IMR-90 (cell line): ENCODE measurements at regions not wholly inside any gene's neighbourhood (a gene's known extent, or its start where the extent isn't known, plus 50 kb on each side); places are given as distances from the start of the nearest gene placed in this dataset.

Experiments used
- ATAC-seq: fragments of 200-7000 bp; cut with Tn5 transposase; 2 replicates; pipeline ENCODE4 v1.9.1; 2020; ENCODE audit warnings: low read depth, mild to moderate bottlenecking, moderate library complexity
- BruUV-seq: library from RNA; stranded (reverse); fragments of 400-500 nt; replicated peaks from 2 replicates; lab custom pipeline; 2021; lab: Mats Ljungman, UMichigan
- CTCF ChIA-PET: fragments of 300-600 bp; formaldehyde crosslinking; extraction: SDS; loops from one replicate; lab custom pipeline; 2021; ENCODE audit warnings: antibody characterized with exemption; lab: Yijun Ruan, JAX
- POLR2A ChIA-PET: fragments of 300-600 bp; sonication (Branson Sonifier 250); formaldehyde crosslinking; loops from one replicate; lab custom pipeline; 2022; ENCODE audit warnings: antibody characterized with exemption; ENCODE audit not compliant: unreplicated experiment; lab: Charles Lee
- DNase-seq: peaks from one replicate; pipeline ENCODE4 v3.0.0; 2013
- H2AFZ ChIP-seq: replicated peaks from 2 replicates; pipeline ENCODE3; 2013; ENCODE audit warnings: low read length, mild to moderate bottlenecking; ENCODE audit not compliant: poor library complexity
- H2AK5ac ChIP-seq: 2 replicates; pipeline ENCODE4 v1.6.1; 2013; ENCODE audit warnings: low read depth, low read length, inconsistent platforms
- H2AK9ac ChIP-seq: replicated peaks from 2 replicates; pipeline ENCODE3; 2013; ENCODE audit warnings: mild to moderate bottlenecking, low read depth, low read length, moderate library complexity; ENCODE audit not compliant: poor library complexity
- H2BK120ac ChIP-seq: 2 replicates; pipeline ENCODE4 v1.6.1; 2013; ENCODE audit warnings: low read depth, low read length, inconsistent platforms
- H2BK15ac ChIP-seq: 3 replicates; pipeline ENCODE4 v1.6.1; 2013; ENCODE audit warnings: low read depth, low read length, inconsistent platforms
- H2BK20ac ChIP-seq: 2 replicates; pipeline ENCODE4 v1.6.1; 2013; ENCODE audit warnings: low read depth, mild to moderate bottlenecking, inconsistent platforms, low read length, moderate library complexity
- H2BK5ac ChIP-seq: 2 replicates; pipeline ENCODE4 v1.6.1; 2013; ENCODE audit warnings: mild to moderate bottlenecking, low read depth, low read length, inconsistent platforms; ENCODE audit not compliant: poor library complexity, severe bottlenecking
- H3K14ac ChIP-seq: replicated peaks from 2 replicates; pipeline ENCODE4 v1.6.1; 2013; ENCODE audit warnings: low read depth, low read length, inconsistent platforms
- H3K18ac ChIP-seq: 2 replicates; pipeline ENCODE4 v1.6.1; 2013; ENCODE audit warnings: low read depth, low read length, control low read depth
- H3K23ac ChIP-seq: 2 replicates; pipeline ENCODE4 v1.6.1; 2013; ENCODE audit warnings: low read depth, low read length, inconsistent platforms
- H3K27ac ChIP-seq: 2 replicates; pipeline ENCODE4 v1.5.1; 2013; ENCODE audit warnings: mild to moderate bottlenecking, control low read depth, low read length; ENCODE audit not compliant: insufficient read depth
- H3K27me3 ChIP-seq: 2 replicates; pipeline ENCODE4 v1.6.1; 2013; ENCODE audit warnings: low read length; ENCODE audit not compliant: control insufficient read depth, insufficient read depth
- H3K36me3 ChIP-seq: 2 replicates; pipeline ENCODE4 v1.6.1; 2013; ENCODE audit warnings: low read length, mixed read lengths; ENCODE audit not compliant: control insufficient read depth, insufficient read depth
- H3K4ac ChIP-seq: 2 replicates; pipeline ENCODE4 v1.6.1; 2013; ENCODE audit warnings: low read depth, low read length, inconsistent platforms
- H3K4me1 ChIP-seq: 2 replicates; pipeline ENCODE4 v1.6.1; 2013; ENCODE audit warnings: low read length, mixed read lengths; ENCODE audit not compliant: control insufficient read depth, insufficient read depth
- H3K4me2 ChIP-seq: 2 replicates; pipeline ENCODE4 v1.6.1; 2013; ENCODE audit warnings: low read depth, mild to moderate bottlenecking, control low read depth, low read length, moderate library complexity
- H3K4me3 ChIP-seq: 2 replicates; pipeline ENCODE4 v1.5.1; 2013; ENCODE audit warnings: low read depth, mild to moderate bottlenecking, control low read depth, low read length, moderate library complexity; ENCODE audit not compliant: insufficient read depth
- H3K56ac ChIP-seq: 2 replicates; pipeline ENCODE4 v1.6.1; 2013; ENCODE audit warnings: low read length, inconsistent platforms; ENCODE audit not compliant: insufficient read depth; ENCODE audit errors: extremely low read depth
- H3K79me1 ChIP-seq, 2 experiments: 2 replicates each; pipeline ENCODE4 v1.6.1; 2013; ENCODE audit warnings: low read length in 2 of 2, inconsistent platforms in 1 of 2, low read depth in 1 of 2
- H3K9ac ChIP-seq: 2 replicates; pipeline ENCODE4 v1.6.1; 2013; ENCODE audit warnings: low read depth, low read length, control low read depth
- H3K9me1 ChIP-seq: 2 replicates; pipeline ENCODE4 v1.6.1; 2013; ENCODE audit warnings: low read length, inconsistent platforms; ENCODE audit not compliant: insufficient read depth
- H3K9me3 ChIP-seq: 2 replicates; pipeline ENCODE4 v1.6.1; 2013; ENCODE audit warnings: low read length; ENCODE audit not compliant: control insufficient read depth, insufficient read depth
- H4K20me1 ChIP-seq: 2 replicates; pipeline ENCODE4 v1.6.1; 2013; ENCODE audit warnings: low read length, inconsistent platforms; ENCODE audit not compliant: insufficient read depth
- H4K5ac ChIP-seq: 2 replicates; pipeline ENCODE4 v1.6.1; 2013; ENCODE audit warnings: mild to moderate bottlenecking, low read depth, low read length, control low read depth
- H4K8ac ChIP-seq, 2 experiments: 2 replicates each; pipeline ENCODE4 v1.6.1; 2013; ENCODE audit warnings: low read depth in 2 of 2, low read length in 2 of 2, control low read depth in 1 of 2, inconsistent platforms in 1 of 2
- H4K91ac ChIP-seq: 2 replicates; pipeline ENCODE4 v1.6.1; 2013; ENCODE audit warnings: low read depth, low read length, inconsistent platforms; ENCODE audit not compliant: insufficient read depth
- BHLHE40 ChIP-seq: fragments of 150-350 bp; IDR thresholded peaks from 2 replicates; pipeline ENCODE4 v1.6.1; 2016; ENCODE audit warnings: mild to moderate bottlenecking, low read depth, low read length
- MAFK ChIP-seq: IDR thresholded peaks from 2 replicates; pipeline ENCODE4 v1.6.1; 2012; ENCODE audit warnings: low read depth, low read length, improper control_type of control experiment
- MAZ ChIP-seq: IDR thresholded peaks from 2 replicates; pipeline ENCODE4 v1.6.1; 2012; ENCODE audit warnings: low read depth, mild to moderate bottlenecking, low read length, improper control_type of control experiment, moderate library complexity, borderline replicate concordance
- POLR2A ChIP-seq: IDR thresholded peaks from 2 replicates; pipeline ENCODE4 v1.6.1; 2012; ENCODE audit warnings: mild to moderate bottlenecking, low read depth, low read length
- RAD21 ChIP-seq: IDR thresholded peaks from 2 replicates; pipeline ENCODE4 v1.6.1; 2012; ENCODE audit warnings: low read length, improper control_type of control experiment
- RCOR1 ChIP-seq: IDR thresholded peaks from 2 replicates; pipeline ENCODE4 v1.6.1; 2012; ENCODE audit warnings: mild to moderate bottlenecking, low read length, improper control_type of control experiment; ENCODE audit not compliant: insufficient replicate concordance
- RFX5 ChIP-seq: IDR thresholded peaks from 2 replicates; pipeline ENCODE4 v1.8.0; 2012; ENCODE audit warnings: low read depth, mild to moderate bottlenecking, low read length, moderate library complexity
- SMC3 ChIP-seq: fragments of 150-350 bp; IDR thresholded peaks from 2 replicates; pipeline ENCODE4 v1.6.1; 2016; ENCODE audit warnings: low read depth, mild to moderate bottlenecking, antibody characterized with exemption, low read length, moderate library complexity
- WGBS, 2 experiments: methylation state at CpG; one replicate each; pipeline versions ENCODE4 v1.1.5 to v1.1.7; 2013; ENCODE audit warnings: missing lambda C conversion rate in 2 of 2; ENCODE audit not compliant: insufficient read length in 1 of 2; ENCODE audit errors: extremely low coverage in 2 of 2; 5-methylcytosine and 5-hydroxymethylcytosine counted together
- dilution Hi-C: fragments of 300-500 bp; cut with HindIII; formaldehyde crosslinking; loops from one replicate; pipeline ENCODE4 v1.14.3; 2018; ENCODE audit warnings: low sequenced_read_pairs; ENCODE audit not compliant: unreplicated experiment
- in situ Hi-C: fragments of 300-500 bp; cut with MboI; formaldehyde crosslinking; loops from 3 replicates; pipeline ENCODE4 v1.14.3; 2019; ENCODE audit warnings: low sequenced_read_pairs, inconsistent platforms, mixed read lengths
- intact Hi-C: fragments of 100-400 bp; cut with micrococcal nuclease; formaldehyde crosslinking; loops from 2 replicates; pipeline ENCODE4 v1.10.0; 2022
- TF ChIP-seq, protein P1 (sequence below): conservative IDR thresholded peaks from 2 replicates; pipeline ENCODE4 v1.5.1; 2012; ENCODE audit warnings: mild to moderate bottlenecking, low read depth, low read length, improper control_type of control experiment
- TF ChIP-seq, protein P2 (sequence below): fragments of 150-350 bp; IDR thresholded peaks from 2 replicates; pipeline ENCODE4 v1.6.1; 2017; ENCODE audit warnings: mild to moderate bottlenecking, antibody characterized with exemption, low read length, low read depth

DNA sequence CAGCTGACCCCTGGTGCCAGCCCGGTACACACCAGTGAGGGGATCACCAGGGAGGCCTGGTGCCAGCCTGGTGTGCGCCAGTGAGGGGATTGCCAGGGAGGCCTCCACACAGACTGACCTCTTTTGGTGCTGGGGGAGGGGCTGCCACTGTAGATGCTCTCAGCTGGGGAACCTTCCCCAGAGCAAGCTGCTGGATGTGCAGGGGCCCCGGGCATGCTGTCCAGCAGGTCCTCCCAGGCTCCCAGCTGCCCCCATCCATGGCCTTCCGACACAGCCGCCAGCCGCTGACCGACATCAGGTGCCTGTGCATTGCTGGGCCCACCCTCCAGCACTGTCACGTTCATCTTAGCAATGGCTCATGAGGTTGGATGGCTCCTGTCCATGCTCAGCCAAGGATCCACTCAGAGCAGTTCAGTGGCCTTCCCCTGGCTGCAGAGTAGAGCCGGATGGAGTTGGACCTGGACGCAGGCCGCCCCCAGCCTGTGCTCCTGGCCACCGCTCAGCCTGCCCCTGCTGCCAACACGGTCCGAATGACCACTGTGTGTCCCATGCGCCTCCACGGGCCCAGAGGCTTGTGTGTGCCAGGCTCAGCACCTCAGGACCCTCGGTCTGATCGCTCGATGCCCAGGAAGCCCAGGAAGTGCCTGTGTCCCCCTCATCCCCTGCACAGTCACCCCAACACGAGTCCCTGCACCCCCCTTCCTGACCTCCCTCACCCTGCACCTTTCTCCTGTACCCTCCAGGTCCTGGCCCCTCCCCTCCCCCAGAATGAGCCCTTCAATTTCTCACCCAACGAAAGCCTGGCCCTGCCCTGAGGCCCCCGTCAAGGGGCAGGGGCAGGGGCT lies 95.7 kb downstream of the YTHDF1 start:
- Histone ChIP-seq H3K4me3 (no peak overlapping the region), H2AK5ac (no peak overlapping the region), H2BK120ac (no peak overlapping the region), H4K5ac (no peak overlapping the region), H2AK9ac (no peak overlapping the region), H3K79me1 (no peaks in the 10 kb centered on the region), H3K36me3 (no peaks in the 10 kb centered on the region), H3K18ac (no peak overlapping the region), H3K27ac (no peak overlapping the region), H3K4me2 (no peak overlapping the region), H2BK20ac (no peak overlapping the region), H2BK15ac (no peak overlapping the region), H3K27me3 (peaks cover 10% of the 10 kb centered on the region), H3K9ac (no peak overlapping the region), H4K20me1 (no peaks in the 10 kb centered on the region), H4K91ac (no peak overlapping the region), H3K23ac (no peak overlapping the region), H3K4me1 (no peaks in the 10 kb centered on the region), H2BK5ac (no peak overlapping the region), H3K9me3 (peaks cover 3% of the 10 kb centered on the region; the same call in 1 of the 2 replicates), H2AFZ (no peak overlapping the region), H3K9me1 (no peaks in the 10 kb centered on the region), H3K56ac (no peak overlapping the region), H3K4ac (no peak overlapping the region), H4K8ac (no peak overlapping the region), H3K14ac (no peak overlapping the region)
- intact Hi-C loops, result no loop called here
- dilution Hi-C loops, result no loop called here
- WGBS, 2 experiments, result 46% methylated on average over 10 of the region's 22 CpGs; no CpG with 5 or more reads in 1 of the 2 experiments
- TF ChIP-seq MAFK (no peak), RAD21 (no peak), RFX5 (no peak), BHLHE40 (no peak), SMC3 (no peak), POLR2A (no peak), RCOR1 (no peak), MAZ (no peak)
- TF ChIP-seq, protein P1, sequence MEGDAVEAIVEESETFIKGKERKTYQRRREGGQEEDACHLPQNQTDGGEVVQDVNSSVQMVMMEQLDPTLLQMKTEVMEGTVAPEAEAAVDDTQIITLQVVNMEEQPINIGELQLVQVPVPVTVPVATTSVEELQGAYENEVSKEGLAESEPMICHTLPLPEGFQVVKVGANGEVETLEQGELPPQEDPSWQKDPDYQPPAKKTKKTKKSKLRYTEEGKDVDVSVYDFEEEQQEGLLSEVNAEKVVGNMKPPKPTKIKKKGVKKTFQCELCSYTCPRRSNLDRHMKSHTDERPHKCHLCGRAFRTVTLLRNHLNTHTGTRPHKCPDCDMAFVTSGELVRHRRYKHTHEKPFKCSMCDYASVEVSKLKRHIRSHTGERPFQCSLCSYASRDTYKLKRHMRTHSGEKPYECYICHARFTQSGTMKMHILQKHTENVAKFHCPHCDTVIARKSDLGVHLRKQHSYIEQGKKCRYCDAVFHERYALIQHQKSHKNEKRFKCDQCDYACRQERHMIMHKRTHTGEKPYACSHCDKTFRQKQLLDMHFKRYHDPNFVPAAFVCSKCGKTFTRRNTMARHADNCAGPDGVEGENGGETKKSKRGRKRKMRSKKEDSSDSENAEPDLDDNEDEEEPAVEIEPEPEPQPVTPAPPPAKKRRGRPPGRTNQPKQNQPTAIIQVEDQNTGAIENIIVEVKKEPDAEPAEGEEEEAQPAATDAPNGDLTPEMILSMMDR, result no peak
- TF ChIP-seq, protein P2, sequence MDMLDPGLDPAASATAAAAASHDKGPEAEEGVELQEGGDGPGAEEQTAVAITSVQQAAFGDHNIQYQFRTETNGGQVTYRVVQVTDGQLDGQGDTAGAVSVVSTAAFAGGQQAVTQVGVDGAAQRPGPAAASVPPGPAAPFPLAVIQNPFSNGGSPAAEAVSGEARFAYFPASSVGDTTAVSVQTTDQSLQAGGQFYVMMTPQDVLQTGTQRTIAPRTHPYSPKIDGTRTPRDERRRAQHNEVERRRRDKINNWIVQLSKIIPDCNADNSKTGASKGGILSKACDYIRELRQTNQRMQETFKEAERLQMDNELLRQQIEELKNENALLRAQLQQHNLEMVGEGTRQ, result no peak
- no peak for ATAC-seq
- POLR2A ChIA-PET, result no interaction called here
- in situ Hi-C loops, result no loop called here
- BruUV-seq, result no TSS peak
- CTCF ChIA-PET, result no interaction called here
- no peak for DNase-seq
